H54 (cell line): ENCODE measurements at regions not wholly inside any gene's neighbourhood (a gene's known extent, or its start where the extent isn't known, plus 50 kb on each side); places are given as distances from the start of the nearest gene placed in this dataset.
"Not testable (repeated sequence)": the region's sequence is repeated elsewhere in the genome, so short reads cannot be mapped to it uniquely, and the experiment has no call there.

ENCODE experiments used
- DNase-seq: peaks from one replicate; pipeline ENCODE4 v3.0.0; 2011; ENCODE audit warnings: low spot score, mixed read lengths; ENCODE audit not compliant: insufficient read length
- FAIRE-seq: peaks from 3 replicates; lab custom pipeline; 2011; peaks lifted over from hg19 to GRCh38; lab: Jason Lieb, UNC

GRCh38 chr16:46389561-46390041 lies 231.6 kb downstream of the SHCBP1 start:
- not testable (repeated sequence) for FAIRE-seq, DNase-seq

- FAIRE-seq, DNase-seq: not testable (repeated sequence)
Measured at GRCh38 chr16:46388939-46389491, 232.2 kb downstream of the SHCBP1 start.

GRCh38 chr16:46388354-46388753 lies 232.8 kb downstream of the SHCBP1 start:
- FAIRE-seq, DNase-seq: not testable (repeated sequence)

- DNase-seq, FAIRE-seq: not testable (repeated sequence)
Measured at GRCh38 chr16:46387720-46388119, 233.5 kb downstream of the SHCBP1 start.

GRCh38 chr16:46386805-46387620 lies 234.2 kb downstream of the SHCBP1 start:
- DNase-seq, FAIRE-seq: not testable (repeated sequence)

DNA sequence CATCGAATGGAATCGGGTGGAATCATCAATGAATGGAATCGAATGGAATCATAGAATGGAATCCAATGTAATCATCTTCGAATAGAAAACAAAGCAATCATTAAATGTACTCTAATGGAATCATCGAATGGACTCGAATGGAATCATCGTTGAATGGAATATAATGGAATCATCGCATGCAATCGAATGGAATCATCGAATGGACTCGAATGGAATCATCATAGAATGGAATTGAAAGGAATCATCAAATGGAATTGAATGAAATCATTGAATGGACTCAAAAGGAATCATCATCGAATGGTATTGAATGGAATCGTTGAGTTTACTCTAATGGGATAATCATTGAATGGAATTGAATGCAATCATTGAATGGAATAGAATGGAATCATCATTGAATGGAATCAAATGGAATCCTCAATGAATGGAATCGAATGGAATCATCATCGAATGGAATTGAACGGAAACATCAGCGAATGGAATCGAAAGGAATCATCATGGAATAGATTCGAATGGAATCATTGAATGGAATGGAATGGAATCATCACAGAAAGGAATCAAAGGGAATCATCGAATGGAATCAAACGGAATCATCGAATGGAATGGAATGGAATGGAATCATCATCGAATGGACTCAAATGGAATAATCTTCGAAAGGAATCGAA lies 234.9 kb downstream of the SHCBP1 start:
- not testable (repeated sequence) for DNase-seq, FAIRE-seq

DNA sequence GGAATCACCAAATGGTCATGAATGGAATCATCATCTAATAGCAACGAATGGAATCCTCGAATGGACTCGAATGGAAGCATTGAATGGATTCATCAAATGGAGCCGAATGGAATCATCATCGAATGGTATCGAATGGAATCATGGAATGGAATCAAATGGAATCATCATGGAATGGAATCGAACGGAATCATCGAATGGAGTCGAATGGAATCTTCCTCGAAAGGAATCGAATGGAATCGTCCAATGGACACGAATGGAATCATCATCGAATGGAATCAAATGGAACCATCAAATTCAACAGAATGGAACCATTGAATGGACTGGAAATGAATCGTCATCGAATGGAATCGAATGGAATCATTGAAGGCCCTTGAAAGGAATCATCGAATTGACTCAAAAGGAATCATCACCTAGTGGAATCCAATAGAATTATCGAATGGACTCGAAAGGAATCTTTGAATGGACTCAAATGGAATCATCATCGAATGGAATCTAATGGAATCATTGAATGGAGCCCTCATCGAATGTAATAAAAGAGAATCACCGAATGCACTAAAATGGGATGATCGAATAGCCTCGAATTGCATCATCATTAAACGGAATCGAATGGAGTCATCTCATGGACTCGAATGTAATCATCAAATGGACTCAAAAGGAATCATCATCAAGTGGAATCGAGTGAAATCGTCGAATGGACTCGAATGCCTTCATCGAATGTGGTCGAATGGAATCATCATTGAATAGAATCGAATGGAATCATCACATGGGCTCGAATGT lies 236.7 kb downstream of the SHCBP1 start:
- not testable (repeated sequence) for DNase-seq, FAIRE-seq

DNA sequence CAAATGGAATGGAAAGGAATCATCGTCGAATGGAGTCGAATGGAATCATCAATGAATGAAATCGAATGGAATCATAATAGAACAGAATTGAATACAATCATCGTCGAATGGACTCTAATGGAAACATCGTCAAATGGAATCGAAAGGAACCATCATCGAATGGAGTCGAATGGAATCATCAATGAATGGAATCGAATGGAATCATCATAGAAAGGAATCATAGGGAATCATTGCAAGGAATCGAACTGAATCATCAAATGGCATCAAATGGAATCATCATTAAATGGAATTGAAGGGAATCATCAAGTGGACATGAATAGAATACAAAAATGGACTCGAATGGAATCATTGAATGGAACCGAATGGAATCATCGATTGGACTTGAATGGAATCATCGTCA lies 237.6 kb downstream of the SHCBP1 start:
- DNase-seq = not testable (repeated sequence)

DNA sequence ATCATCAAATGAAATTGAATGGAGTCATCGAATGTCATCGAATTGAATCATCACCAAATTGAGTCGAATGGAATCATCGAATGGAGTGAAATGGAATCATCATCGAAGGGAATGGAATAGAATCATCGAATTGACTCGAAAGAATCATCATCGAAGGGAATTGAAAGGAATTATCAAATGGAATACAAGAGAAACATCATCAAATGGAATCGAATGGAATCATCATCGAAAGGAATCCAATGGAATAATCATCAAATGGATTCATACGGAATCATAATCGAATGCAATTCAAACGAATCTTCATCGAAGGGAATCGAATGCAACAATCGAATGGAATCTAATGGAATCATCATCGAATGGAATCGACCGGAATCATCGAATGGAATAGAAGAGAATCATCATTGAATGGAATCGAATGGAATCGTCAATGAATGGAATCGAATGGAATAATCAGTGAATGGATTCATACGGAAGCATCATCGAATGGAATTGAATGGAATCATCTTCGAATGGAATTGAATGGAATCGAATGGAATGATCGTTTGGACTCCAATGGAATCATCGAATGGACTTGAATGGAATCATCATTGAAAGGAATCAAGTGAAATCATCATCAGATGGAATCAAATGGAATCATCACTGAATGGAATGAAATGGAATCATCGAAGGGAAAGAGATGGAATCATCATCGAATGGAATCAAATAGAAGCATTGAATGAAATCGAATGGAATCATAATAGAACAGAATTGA lies 238.2 kb downstream of the SHCBP1 start:
- not testable (repeated sequence) for DNase-seq, FAIRE-seq

More for the DNA sequence above, 237.6 kb downstream of the SHCBP1 start:
- FAIRE-seq = not testable (repeated sequence)

GRCh38 chr16:46382079-46382478 lies 239.1 kb downstream of the SHCBP1 start:
- DNase-seq, FAIRE-seq: not testable (repeated sequence)

DNA sequence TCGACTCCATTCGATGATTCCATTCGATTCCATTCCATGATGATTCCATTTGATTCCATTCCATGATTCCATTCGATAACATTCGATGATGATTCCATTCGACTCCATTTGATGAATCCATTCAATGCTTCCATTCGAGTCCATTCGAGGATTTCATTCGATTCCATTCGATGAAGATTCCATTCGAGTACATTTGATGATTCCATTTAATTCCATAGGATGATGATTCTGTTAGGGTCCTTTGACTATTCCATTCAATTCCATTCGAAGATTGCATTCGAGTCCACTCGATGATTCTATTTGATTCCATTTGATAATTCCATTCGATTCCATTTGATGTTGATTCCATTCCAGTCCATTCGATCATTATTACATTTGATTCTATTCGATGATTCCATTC lies 239.8 kb downstream of the SHCBP1 start:
- FAIRE-seq, DNase-seq: not testable (repeated sequence)
